Keratinocyte (primary cell): ENCODE measurements at regions not wholly inside any gene's neighbourhood (a gene's known extent, or its start where the extent isn't known, plus 50 kb on each side); places are given as distances from the start of the nearest gene placed in this dataset.

Experiments
- DNase-seq: peaks from one replicate; pipeline ENCODE4 v3.0.0-alpha.2; 2011; ENCODE audit warnings: low read depth, missing footprints, low spot score
- FAIRE-seq: peaks from 2 replicates; lab custom pipeline; 2011; peaks lifted over from hg19 to GRCh38; lab: Jason Lieb, UNC
- H2AFZ ChIP-seq: 2 replicates; pipeline ENCODE4 v1.6.0; 2012; ENCODE audit warnings: low read length, control low read depth, inconsistent platforms; ENCODE audit not compliant: control insufficient read depth
- H3K27ac ChIP-seq: 2 replicates; pipeline ENCODE4 v1.5.1; 2011; ENCODE audit warnings: low read length; ENCODE audit not compliant: control insufficient read depth, insufficient read depth
- H3K27me3 ChIP-seq: 3 replicates; pipeline ENCODE4 v1.6.0; 2011; ENCODE audit warnings: low read length; ENCODE audit not compliant: control insufficient read depth, insufficient read depth; ENCODE audit errors: extremely low read depth
- H3K36me3 ChIP-seq, 2 experiments: 2 replicates in 1 of 2; 3 replicates in 1 of 2; pipeline ENCODE4 v1.5.1; 2011; ENCODE audit warnings: low read length in 2 of 2, mild to moderate bottlenecking in 1 of 2; ENCODE audit not compliant: control insufficient read depth in 2 of 2, insufficient read depth in 2 of 2; ENCODE audit errors: extremely low read depth in 1 of 2
- H3K4me1 ChIP-seq: 3 replicates; pipeline ENCODE4 v1.5.1; 2011; ENCODE audit warnings: low read length; ENCODE audit not compliant: control insufficient read depth, insufficient read depth; ENCODE audit errors: extremely low read depth
- H3K4me2 ChIP-seq: 3 replicates; pipeline ENCODE4 v1.6.0; 2011; ENCODE audit warnings: low read depth, low read length; ENCODE audit not compliant: control insufficient read depth, insufficient read depth; ENCODE audit errors: extremely low read depth
- H3K4me3 ChIP-seq, 3 experiments: fragments of 200-600 bp in 1 of 3; sonication (generic) in 1 of 3; 2 replicates in 2 of 3; 3 replicates in 1 of 3; pipeline ENCODE4 v1.5.1; 2011 to 2016; ENCODE audit warnings: low read length in 3 of 3, mild to moderate bottlenecking in 3 of 3, control low read depth in 2 of 3, inconsistent platforms in 1 of 3, low read depth in 1 of 3, mixed read lengths in 1 of 3, mixed run types in 1 of 3, moderate library complexity in 1 of 3; ENCODE audit not compliant: control insufficient read depth in 2 of 3, insufficient read depth in 2 of 3; ENCODE audit errors: extremely low read depth in 1 of 3
- H3K79me2 ChIP-seq: 2 replicates; pipeline ENCODE4 v1.6.0; 2012; ENCODE audit warnings: low read length; ENCODE audit not compliant: control insufficient read depth, insufficient read depth
- H3K9ac ChIP-seq: 3 replicates; pipeline ENCODE4 v1.6.0; 2011; ENCODE audit warnings: low read length; ENCODE audit not compliant: control insufficient read depth, insufficient read depth; ENCODE audit errors: extremely low read depth
- H3K9me1 ChIP-seq: 3 replicates; pipeline ENCODE4 v1.6.0; 2011; ENCODE audit warnings: low read length; ENCODE audit not compliant: control insufficient read depth, insufficient read depth; ENCODE audit errors: extremely low read depth
- H3K9me3 ChIP-seq: 2 replicates; pipeline ENCODE4 v1.5.1; 2012; ENCODE audit warnings: low read depth, low read length; ENCODE audit not compliant: control insufficient read depth
- H4K20me1 ChIP-seq: 3 replicates; pipeline ENCODE4 v1.6.0; 2011; ENCODE audit warnings: low read length; ENCODE audit not compliant: control insufficient read depth, insufficient read depth; ENCODE audit errors: extremely low read depth
- EZH2 ChIP-seq: IDR thresholded peaks from one replicate; pipeline ENCODE4 v1.6.1; 2012; ENCODE audit warnings: inconsistent platforms, mild to moderate bottlenecking, low read length, moderate library complexity
- dilution Hi-C: fragments of 300-500 bp; cut with MboI; formaldehyde crosslinking; loops from one replicate; pipeline ENCODE4 v1.7.0; 2020; ENCODE audit warnings: low sequenced_read_pairs; ENCODE audit not compliant: extremely low pct_ligation_motif_present
- TF ChIP-seq, protein P1 (sequence below), 3 experiments: IDR thresholded peaks in 1 of 3; conservative IDR thresholded peaks in 1 of 3; optimal IDR thresholded peaks in 1 of 3; 2 replicates in 2 of 3; 3 replicates in 1 of 3; pipeline versions ENCODE3 to v1.5.1; 2011; ENCODE audit warnings: low read length in 3 of 3, mild to moderate bottlenecking in 3 of 3, moderate library complexity in 2 of 3, control low read depth in 1 of 3, inconsistent platforms in 1 of 3; ENCODE audit not compliant: insufficient read depth in 2 of 3; ENCODE audit errors: extremely low read depth in 1 of 3

DNA sequence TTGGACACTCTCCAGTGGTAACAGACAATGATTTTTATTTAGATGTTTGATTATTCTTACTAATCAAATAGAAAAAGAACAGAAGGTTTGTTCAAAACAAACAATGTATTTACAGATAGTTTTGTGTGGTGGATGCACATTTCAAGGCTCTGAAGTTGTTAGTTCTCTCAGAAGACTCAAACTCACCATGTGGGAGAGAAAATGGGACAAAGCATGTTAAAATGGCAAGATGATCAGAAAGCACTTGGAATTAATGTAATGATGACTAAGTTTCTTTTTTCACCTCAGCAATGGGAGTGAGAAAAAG is 450.5 kb upstream of the KCNMB2 start:
- Histone ChIP-seq H3K4me3 (no peak overlapping the region), H3K27ac (no peak overlapping the region), H3K9ac (no peak overlapping the region), H3K9me1 (no peaks in the 10 kb centered on the region), H3K4me1 (no peaks in the 10 kb centered on the region), H2AFZ (no peak overlapping the region), H3K79me2 (no peaks in the 10 kb centered on the region), H3K4me2 (no peak overlapping the region), H3K27me3 (no peaks in the 10 kb centered on the region), H4K20me1 (no peaks in the 10 kb centered on the region), H3K9me3 (no peaks in the 10 kb centered on the region), H3K36me3 (no peaks in the 10 kb centered on the region)
- DNase-seq (no peak), FAIRE-seq (no peak)
- no peak for TF ChIP-seq EZH2
- TF ChIP-seq, protein P1, sequence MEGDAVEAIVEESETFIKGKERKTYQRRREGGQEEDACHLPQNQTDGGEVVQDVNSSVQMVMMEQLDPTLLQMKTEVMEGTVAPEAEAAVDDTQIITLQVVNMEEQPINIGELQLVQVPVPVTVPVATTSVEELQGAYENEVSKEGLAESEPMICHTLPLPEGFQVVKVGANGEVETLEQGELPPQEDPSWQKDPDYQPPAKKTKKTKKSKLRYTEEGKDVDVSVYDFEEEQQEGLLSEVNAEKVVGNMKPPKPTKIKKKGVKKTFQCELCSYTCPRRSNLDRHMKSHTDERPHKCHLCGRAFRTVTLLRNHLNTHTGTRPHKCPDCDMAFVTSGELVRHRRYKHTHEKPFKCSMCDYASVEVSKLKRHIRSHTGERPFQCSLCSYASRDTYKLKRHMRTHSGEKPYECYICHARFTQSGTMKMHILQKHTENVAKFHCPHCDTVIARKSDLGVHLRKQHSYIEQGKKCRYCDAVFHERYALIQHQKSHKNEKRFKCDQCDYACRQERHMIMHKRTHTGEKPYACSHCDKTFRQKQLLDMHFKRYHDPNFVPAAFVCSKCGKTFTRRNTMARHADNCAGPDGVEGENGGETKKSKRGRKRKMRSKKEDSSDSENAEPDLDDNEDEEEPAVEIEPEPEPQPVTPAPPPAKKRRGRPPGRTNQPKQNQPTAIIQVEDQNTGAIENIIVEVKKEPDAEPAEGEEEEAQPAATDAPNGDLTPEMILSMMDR (optimal IDR thresholded peaks at IDR 0.05 in 1 of 3, IDR thresholded peaks at IDR 0.05 in 1 of 3, conservative IDR thresholded peaks at IDR 0.05 in 1 of 3; ENCODE audit: extremely low read depth in 1 of 3, insufficient read depth in 2 of 3, low read length in 3 of 3), result no peak
- dilution Hi-C loops, result no loop called here

DNA sequence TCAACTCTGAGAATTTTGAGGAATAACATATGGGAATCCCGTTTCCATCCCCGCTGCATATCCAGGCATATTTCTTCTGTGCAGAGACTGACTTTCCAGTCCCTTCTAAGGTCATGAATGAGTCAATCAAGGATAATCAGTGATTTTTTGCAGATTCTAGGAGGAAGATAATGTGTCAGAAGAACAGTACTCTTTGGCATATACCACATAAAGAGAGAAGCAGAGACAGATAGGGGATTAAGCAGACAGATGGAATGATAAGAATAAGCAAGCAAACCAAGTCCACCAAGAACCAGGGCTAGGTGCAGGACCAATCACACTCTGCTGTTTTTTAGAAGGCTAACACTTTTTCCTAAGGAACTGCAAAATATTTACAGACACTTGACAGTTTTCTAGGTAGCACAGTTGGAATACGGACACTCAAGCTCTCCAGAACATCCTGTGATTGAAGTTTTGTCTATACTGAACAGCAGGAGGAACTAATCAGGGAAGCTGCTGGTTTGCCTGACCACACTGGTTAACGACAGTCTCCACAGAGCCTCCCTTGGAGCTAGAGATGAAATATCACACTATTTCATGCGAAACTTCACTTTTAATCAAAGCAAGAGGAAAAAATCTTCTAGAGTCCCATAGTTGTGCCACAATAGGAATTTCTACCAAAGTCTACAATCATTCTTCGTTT is 450.0 kb upstream of the KCNMB2 start:
- Histone ChIP-seq H4K20me1 (no peaks in the 10 kb centered on the region), H3K27me3 (no peaks in the 10 kb centered on the region), H3K27ac (no peak overlapping the region), H3K9ac (no peak overlapping the region), H3K4me1 (no peaks in the 10 kb centered on the region), H3K36me3 (no peaks in the 10 kb centered on the region), H3K9me1 (no peaks in the 10 kb centered on the region), H3K9me3 (no peaks in the 10 kb centered on the region), H3K4me3 (no peak overlapping the region), H2AFZ (no peak overlapping the region), H3K4me2 (no peak overlapping the region), H3K79me2 (no peaks in the 10 kb centered on the region)
- no peak for FAIRE-seq
- dilution Hi-C loops, result no loop called here
- TF ChIP-seq, protein P1 (optimal IDR thresholded peaks at IDR 0.05 in 1 of 3, IDR thresholded peaks at IDR 0.05 in 1 of 3, conservative IDR thresholded peaks at IDR 0.05 in 1 of 3; ENCODE audit: extremely low read depth in 1 of 3, insufficient read depth in 2 of 3, low read length in 3 of 3), result no peak
- TF ChIP-seq EZH2, result no peak
- no peak for DNase-seq
